Right lobe of liver (tissue), 6 donors: ENCODE measurements at regions not wholly inside any gene's neighbourhood (a gene's known extent, or its start where the extent isn't known, plus 50 kb on each side); places are given as distances from the start of the nearest gene placed in this dataset.

Source experiments
- ATAC-seq, 4 donors: fragments of 200-7000 bp; cut with Tn5 transposase; one replicate each; pipeline ENCODE4 v1.9.1; 2020; ENCODE audit warnings: mild to moderate bottlenecking in 4 of 4, moderate library complexity in 4 of 4
- DNase-seq, 3 donors: peaks; one replicate each; pipeline ENCODE4 v3.0.0-alpha.2; 2020
- H3K27ac ChIP-seq, 3 donors: fragments of 200-600 bp; one replicate each; pipeline ENCODE4 v1.8.0; 2022
- H3K27me3 ChIP-seq, 2 donors: fragments of 200-600 bp; one replicate each; pipeline ENCODE4 v1.8.0; 2022
- H3K36me3 ChIP-seq, 4 donors: fragments of 200-600 bp; sonication (generic) in 1 of 4; one replicate each; pipeline versions ENCODE4 v1.5.1 to v1.8.0; 2017 to 2022; ENCODE audit warnings: control low read depth in 1 of 4
- H3K4me1 ChIP-seq, 4 donors: fragments of 200-600 bp; sonication (generic) in 1 of 4; one replicate each; pipeline versions ENCODE4 v1.5.1 to v1.8.0; 2017 to 2022; ENCODE audit warnings: control low read depth in 1 of 4
- H3K4me3 ChIP-seq, 3 donors: fragments of 200-600 bp; one replicate each; pipeline ENCODE4 v1.8.0; 2022
- H3K9me3 ChIP-seq, 4 donors: fragments of 200-600 bp; sonication (generic) in 1 of 4; one replicate each; pipeline versions ENCODE4 v1.5.1 to v1.8.0; 2017 to 2022; ENCODE audit warnings: control low read depth in 1 of 4
- POLR2A ChIP-seq: fragments of 450-650 bp; IDR thresholded peaks from one replicate; pipeline ENCODE4 v1.6.1; 2017; ENCODE audit warnings: antibody characterized with exemption, mild to moderate bottlenecking
- WGBS: methylation state at CpG from one replicate; pipeline ENCODE4 v1.1.6; 2018; ENCODE audit warnings: low coverage, low lambda C conversion rate; ENCODE audit not compliant: insufficient coverage; ENCODE audit errors: missing lambda C conversion rate; 5-methylcytosine and 5-hydroxymethylcytosine counted together
- intact Hi-C, 2 donors: fragments of 100-400 bp; cut with DNase I; formaldehyde crosslinking; loops; one replicate each; pipeline versions ENCODE4 v1.11.2 to v1.14.1; 2022
- TF ChIP-seq, protein P1 (sequence below), 4 donors: fragments of 200-600 bp in 3 of 4; fragments of 450-650 bp in 1 of 4; IDR thresholded peaks; one replicate each; pipeline versions ENCODE4 v1.5.1 to v1.8.0; 2016 to 2022; ENCODE audit warnings: antibody characterized with exemption in 4 of 4, mild to moderate bottlenecking in 2 of 4
- donor health status: DM: no; HTN: yes; CAD: no.
- donor health status: DM: no; HTN: no; CAD: no.
- donor health status: DM: no; HTN: no; CAD: no.
- donor health status: DM: no; HTN: yes; CAD: no.
- donor health status: DM: no; HTN: yes; CAD: no.

DNA sequence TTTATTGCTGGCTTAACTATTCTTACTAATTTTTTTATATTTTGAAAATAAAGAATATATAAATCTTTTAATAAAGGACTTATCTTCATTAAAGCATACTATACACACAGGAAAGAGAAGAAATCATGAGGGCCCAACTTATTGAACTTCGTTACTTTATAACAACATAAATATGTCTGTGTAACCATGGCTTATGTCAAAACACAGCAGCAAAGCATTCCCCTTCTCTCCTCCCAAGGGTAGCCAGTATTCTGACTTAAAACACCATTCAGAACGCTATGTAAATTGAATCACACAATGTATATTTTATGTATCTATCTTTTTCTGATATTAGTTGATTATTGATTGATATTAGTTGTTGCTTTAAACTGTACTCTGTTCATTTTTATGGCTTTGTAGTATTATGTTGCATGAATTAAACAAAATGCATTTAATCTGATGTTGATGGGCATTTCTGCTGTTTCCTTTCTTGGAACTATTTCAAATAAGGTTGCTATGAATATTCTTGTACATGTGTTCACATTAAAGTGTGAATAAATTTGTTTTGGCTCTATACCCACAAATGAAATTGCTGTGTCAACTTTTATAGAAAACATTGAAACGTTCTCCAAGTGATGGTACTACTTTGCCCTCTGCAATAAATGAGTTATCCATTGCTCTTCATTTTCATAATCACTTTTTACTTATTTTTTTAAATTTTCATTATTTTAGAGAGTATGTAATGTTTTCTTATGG lies 188.7 kb downstream of the RND3 start:
- H3K4me3 ChIP-seq: no peak overlapping the region
- TF ChIP-seq POLR2A: no peak
- TF ChIP-seq, protein P1, sequence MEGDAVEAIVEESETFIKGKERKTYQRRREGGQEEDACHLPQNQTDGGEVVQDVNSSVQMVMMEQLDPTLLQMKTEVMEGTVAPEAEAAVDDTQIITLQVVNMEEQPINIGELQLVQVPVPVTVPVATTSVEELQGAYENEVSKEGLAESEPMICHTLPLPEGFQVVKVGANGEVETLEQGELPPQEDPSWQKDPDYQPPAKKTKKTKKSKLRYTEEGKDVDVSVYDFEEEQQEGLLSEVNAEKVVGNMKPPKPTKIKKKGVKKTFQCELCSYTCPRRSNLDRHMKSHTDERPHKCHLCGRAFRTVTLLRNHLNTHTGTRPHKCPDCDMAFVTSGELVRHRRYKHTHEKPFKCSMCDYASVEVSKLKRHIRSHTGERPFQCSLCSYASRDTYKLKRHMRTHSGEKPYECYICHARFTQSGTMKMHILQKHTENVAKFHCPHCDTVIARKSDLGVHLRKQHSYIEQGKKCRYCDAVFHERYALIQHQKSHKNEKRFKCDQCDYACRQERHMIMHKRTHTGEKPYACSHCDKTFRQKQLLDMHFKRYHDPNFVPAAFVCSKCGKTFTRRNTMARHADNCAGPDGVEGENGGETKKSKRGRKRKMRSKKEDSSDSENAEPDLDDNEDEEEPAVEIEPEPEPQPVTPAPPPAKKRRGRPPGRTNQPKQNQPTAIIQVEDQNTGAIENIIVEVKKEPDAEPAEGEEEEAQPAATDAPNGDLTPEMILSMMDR (IDR thresholded peaks at IDR 0.05): no peak

DNA sequence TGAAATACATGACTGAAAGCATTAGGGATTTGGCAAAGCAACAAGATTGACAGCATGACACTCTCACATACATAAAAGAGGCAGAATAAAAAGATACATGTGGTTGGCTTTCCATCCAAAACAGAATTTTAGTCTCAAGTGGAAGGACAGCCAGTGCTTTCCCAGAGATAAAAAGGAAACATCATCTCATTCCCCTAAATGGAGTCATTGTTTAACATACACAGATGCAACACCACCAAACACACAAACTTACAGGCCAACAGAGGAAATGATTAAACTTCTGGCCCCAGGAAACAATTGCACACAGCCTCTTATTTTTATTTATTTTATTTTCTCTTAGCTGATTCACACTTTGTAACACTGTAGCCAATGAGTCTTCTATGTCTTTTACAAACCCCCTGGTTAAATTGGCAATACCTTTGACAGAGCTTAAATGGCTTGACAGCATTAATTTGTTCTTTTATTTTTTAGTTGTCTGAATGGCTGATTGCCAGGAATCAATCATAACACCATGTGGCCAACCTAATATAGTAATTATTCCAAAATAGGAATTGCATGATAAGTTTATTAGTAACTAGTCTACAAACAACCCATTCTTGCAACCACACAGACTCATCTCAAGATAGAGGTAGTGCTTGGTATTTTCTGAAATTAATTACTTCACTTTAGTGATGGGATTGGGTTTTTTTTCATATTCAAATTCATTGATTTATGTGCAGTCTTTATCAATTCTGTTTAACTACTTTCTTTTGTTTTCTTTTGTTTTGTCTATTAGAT lies 190.5 kb downstream of the RND3 start:
- Histone ChIP-seq H3K36me3 (no peaks in the 10 kb centered on the region), H3K27ac (peak overlapping the region; percentile 13 to 46 (median 34)), H3K4me1 (peaks cover 0 to 21% (median 10%) of the 10 kb centered on the region in 4 donors), H3K27me3 (no peaks in the 10 kb centered on the region), H3K9me3 (no peaks in the 10 kb centered on the region), H3K4me3 (no peak overlapping the region)
- no peak for DNase-seq
- intact Hi-C loops: no loop called here
- peak; percentile 67 to 93 (median 82) for ATAC-seq
- no peak for TF ChIP-seq POLR2A
- TF ChIP-seq, protein P1 (IDR thresholded peaks at IDR 0.05): no peak

More for the DNA sequence above, 188.7 kb downstream of the RND3 start:
- Histone ChIP-seq H3K9me3 (peaks cover 0 to 10% (median 0%) of the 10 kb centered on the region in 4 donors), H3K27ac (no peak overlapping the region), H3K27me3 (no peaks in the 10 kb centered on the region), H3K4me1 (peaks cover 0 to 21% (median 10%) of the 10 kb centered on the region in 4 donors), H3K36me3 (no peaks in the 10 kb centered on the region)
- 67% methylated on average over 3 of the region's 3 CpGs for WGBS
- ATAC-seq: no peak
- DNase-seq: no peak
- intact Hi-C loops: no loop called here

DNA sequence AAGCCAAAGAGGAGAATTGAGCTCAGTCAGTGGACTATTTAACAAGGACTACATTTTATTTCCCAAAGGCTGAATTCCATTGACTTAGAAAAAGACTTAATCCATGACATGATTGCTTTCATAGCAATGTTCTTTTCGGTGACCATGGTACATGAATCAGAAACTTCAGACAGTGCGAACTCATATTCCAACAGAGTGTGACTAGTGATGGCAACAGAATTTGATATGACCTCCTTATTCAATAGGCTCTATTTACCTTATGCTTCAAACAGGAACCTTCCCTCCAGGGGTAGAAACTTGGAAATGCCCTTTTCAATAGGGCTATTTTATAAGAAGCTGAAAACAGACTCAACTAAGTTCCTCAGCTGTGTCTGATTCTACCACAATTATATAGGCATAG lies 191.9 kb downstream of the RND3 start:
- DNase-seq (no peak), ATAC-seq (no peak)
- TF ChIP-seq, protein P1 (IDR thresholded peaks at IDR 0.05): no peak
- no peak for TF ChIP-seq POLR2A
- no peak overlapping the region for H3K4me3 ChIP-seq
- no peaks in the 10 kb centered on the region for H3K9me3 ChIP-seq
- no peaks in the 10 kb centered on the region for H3K36me3 ChIP-seq
- no peaks in the 10 kb centered on the region for H3K27me3 ChIP-seq
- H3K4me1 ChIP-seq: peaks cover 0 to 21% (median 10%) of the 10 kb centered on the region in 4 donors
- H3K27ac ChIP-seq: no peak overlapping the region
- intact Hi-C loops: no loop called here
- 95% methylated on average over 2 of the region's 2 CpGs for WGBS

DNA sequence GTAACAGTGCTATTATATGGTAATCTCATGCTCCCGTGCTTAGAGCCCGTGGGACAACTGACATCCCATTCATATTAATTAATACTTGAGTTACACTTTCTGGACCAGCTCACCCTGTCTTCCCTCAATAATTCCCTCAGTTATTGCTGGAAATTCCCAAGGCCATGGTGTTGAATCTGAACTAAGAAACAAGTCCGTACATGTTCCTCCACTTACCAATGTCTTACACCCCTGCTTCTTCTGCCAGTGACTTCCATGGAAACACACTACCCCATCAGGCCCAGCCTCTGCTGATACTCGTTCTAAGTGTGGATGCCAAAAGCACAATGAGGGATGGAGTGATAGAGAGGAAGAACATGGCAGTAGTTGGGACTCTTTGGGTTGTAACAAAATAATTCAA lies 193.7 kb downstream of the RND3 start:
- intact Hi-C loops: no loop called here
- TF ChIP-seq, protein P1 (IDR thresholded peaks at IDR 0.05): no peak
- no peak for TF ChIP-seq POLR2A
- no peak overlapping the region for H3K27ac ChIP-seq
- ATAC-seq: no peak
- peaks cover 0 to 21% (median 10%) of the 10 kb centered on the region in 4 donors for H3K4me1 ChIP-seq
- no peak for DNase-seq
- no peaks in the 10 kb centered on the region for H3K36me3 ChIP-seq
- WGBS: 81% methylated on average over 4 of the region's 4 CpGs
- no peaks in the 10 kb centered on the region for H3K9me3 ChIP-seq
- no peak overlapping the region for H3K4me3 ChIP-seq
- H3K27me3 ChIP-seq: no peaks in the 10 kb centered on the region
